ENCODE measurements at regions not wholly inside any gene's neighbourhood (a gene's known extent, or its start where the extent isn't known, plus 50 kb on each side); places are given as distances from the start of the nearest gene placed in this dataset.

- no peaks in the 10 kb centered on the region for H3K36me3 Mint-ChIP-seq (ENCODE audit: insufficient read depth)
- no peaks in the 10 kb centered on the region for H3K4me1 Mint-ChIP-seq (ENCODE audit: low read depth)
- no peak overlapping the region for H3K4me3 Mint-ChIP-seq (ENCODE audit: low read depth)
- TF ChIP-seq CTCF (IDR thresholded peaks at IDR 0.05; ENCODE audit: unreplicated experiment), result no peak
- peaks cover 12% of the 10 kb centered on the region for H3K9me3 Mint-ChIP-seq (ENCODE audit: low read depth)
- no peak for DNase-seq (ENCODE audit: low spot score, unreplicated experiment)
- H3K27me3 Mint-ChIP-seq, result peaks cover 35% of the 10 kb centered on the region
- no peak overlapping the region for H3K27ac Mint-ChIP-seq
These were observed 283.7 kb downstream of the DHX35 start for GRCh38 chr20:39245685-39246311.

- Mint-ChIP-seq H3K36me3 (ENCODE audit: insufficient read depth) (no peaks in the 10 kb centered on the region), H3K9me3 (ENCODE audit: low read depth) (peaks cover 12% of the 10 kb centered on the region), H3K4me1 (ENCODE audit: low read depth) (no peaks in the 10 kb centered on the region), H3K4me3 (ENCODE audit: low read depth) (no peak overlapping the region), H3K27me3 (peaks cover 35% of the 10 kb centered on the region), H3K27ac (no peak overlapping the region)
- no peak for TF ChIP-seq CTCF (IDR thresholded peaks at IDR 0.05; ENCODE audit: unreplicated experiment)
- DNase-seq (ENCODE audit: low spot score, unreplicated experiment), result no peak
These were observed 281.8 kb downstream of the DHX35 start for GRCh38 chr20:39243962-39244361.

- peaks cover 12% of the 10 kb centered on the region for H3K9me3 Mint-ChIP-seq (ENCODE audit: low read depth)
- no peaks in the 10 kb centered on the region for H3K4me1 Mint-ChIP-seq (ENCODE audit: low read depth)
- no peak overlapping the region for H3K27ac Mint-ChIP-seq
- no peak overlapping the region for H3K4me3 Mint-ChIP-seq (ENCODE audit: low read depth)
- DNase-seq (ENCODE audit: low spot score, unreplicated experiment), result no peak
- H3K27me3 Mint-ChIP-seq, result peaks cover 35% of the 10 kb centered on the region
- H3K36me3 Mint-ChIP-seq (ENCODE audit: insufficient read depth), result no peaks in the 10 kb centered on the region
- no peak for TF ChIP-seq CTCF (IDR thresholded peaks at IDR 0.05; ENCODE audit: unreplicated experiment)
These were observed 280.5 kb downstream of the DHX35 start for GRCh38 chr20:39242614-39243013.

- Mint-ChIP-seq H3K27me3 (peaks cover 20% of the 10 kb centered on the region), H3K4me1 (ENCODE audit: low read depth) (no peaks in the 10 kb centered on the region), H3K36me3 (ENCODE audit: insufficient read depth) (no peaks in the 10 kb centered on the region), H3K27ac (no peak overlapping the region), H3K9me3 (ENCODE audit: low read depth) (no peaks in the 10 kb centered on the region), H3K4me3 (ENCODE audit: low read depth) (no peak overlapping the region)
- no peak for TF ChIP-seq CTCF (IDR thresholded peaks at IDR 0.05; ENCODE audit: unreplicated experiment)
- no peak for DNase-seq (ENCODE audit: low spot score, unreplicated experiment)
These were observed 272.5 kb downstream of the DHX35 start for GRCh38 chr20:39234520-39235095.

- Mint-ChIP-seq H3K36me3 (ENCODE audit: insufficient read depth) (no peaks in the 10 kb centered on the region), H3K27ac (no peak overlapping the region), H3K9me3 (ENCODE audit: low read depth) (no peaks in the 10 kb centered on the region), H3K4me1 (ENCODE audit: low read depth) (no peaks in the 10 kb centered on the region), H3K4me3 (ENCODE audit: low read depth) (no peak overlapping the region), H3K27me3 (peaks cover 22% of the 10 kb centered on the region)
- no peak for DNase-seq (ENCODE audit: low spot score, unreplicated experiment)
- no peak for TF ChIP-seq CTCF (IDR thresholded peaks at IDR 0.05; ENCODE audit: unreplicated experiment)
These were observed 271.6 kb downstream of the DHX35 start for GRCh38 chr20:39233755-39234154.

Data from progenitor cell of endocrine pancreas (in vitro differentiated cells).